K562 (cell line): ENCODE measurements at regions not wholly inside any gene's neighbourhood (a gene's known extent, or its start where the extent isn't known, plus 50 kb on each side); places are given as distances from the start of the nearest gene placed in this dataset.

Source experiments
- ATAC-seq: fragments of 200-7000 bp; cut with Tn5 transposase; 3 replicates; pipeline ENCODE4 v1.9.1; 2020; ENCODE audit warnings: moderate library complexity
- BruUV-seq: library from RNA; stranded (reverse); fragments of 400-500 nt; replicated peaks from 2 replicates; lab custom pipeline; 2021; lab: Mats Ljungman, UMichigan
- CTCF ChIA-PET: fragments of 300-600 bp; formaldehyde crosslinking; extraction: SDS; loops from one replicate; lab custom pipeline; 2021; ENCODE audit warnings: low intra/inter-chr PET ratio; lab: Yijun Ruan, JAX
- POLR2A ChIA-PET: fragments of 300-600, 350-650 bp; sonication (Branson Sonifier 250); formaldehyde crosslinking; extraction: SDS; loops from one replicate; lab custom pipeline; 2021; ENCODE audit warnings: antibody characterized with exemption, inconsistent platforms; lab: Yijun Ruan, JAX
- DNase-seq, 4 experiments: peaks; one replicate each; pipeline versions ENCODE4 v3.0.0 to v3.0.0-alpha.2; 2011 to 2018; ENCODE audit warnings: low spot score in 3 of 4, mixed read lengths in 3 of 4; ENCODE audit errors: extremely low read depth in 1 of 4
- FAIRE-seq: peaks from 2 replicates; lab custom pipeline; 2011; peaks lifted over from hg19 to GRCh38; lab: Jason Lieb, UNC
- H2AFZ ChIP-seq: 2 replicates; pipeline ENCODE4 v1.6.0; 2011; ENCODE audit warnings: low read depth, low read length, control low read depth, inconsistent platforms
- H3K27ac ChIP-seq: fragments of 200-600 bp; 3 replicates; pipeline ENCODE4 v1.8.0; 2011; ENCODE audit warnings: low read depth, mild to moderate bottlenecking, control low read depth, inconsistent platforms, low read length, moderate library complexity, mixed read lengths; ENCODE audit errors: extremely low read depth
- H3K27me3 ChIP-seq, 2 experiments: fragments of 300-600 bp in 1 of 2; 2 replicates in 1 of 2; 3 replicates in 1 of 2; pipeline versions ENCODE4 v1.6.0 to v1.8.0; 2011; ENCODE audit warnings: inconsistent platforms in 2 of 2, low read length in 2 of 2, mild to moderate bottlenecking in 1 of 2, mixed read lengths in 1 of 2, moderate library complexity in 1 of 2; ENCODE audit not compliant: control insufficient read depth in 2 of 2, insufficient read depth in 2 of 2
- H3K36me3 ChIP-seq: fragments of 300-600 bp; 3 replicates; pipeline ENCODE4 v1.8.0; 2011; ENCODE audit warnings: mild to moderate bottlenecking, low read length, inconsistent platforms; ENCODE audit not compliant: control insufficient read depth, insufficient read depth
- H3K4me1 ChIP-seq, 2 experiments: fragments of 200-600 bp in 1 of 2; replicated peaks in 1 of 2; 2 replicates in 1 of 2; 3 replicates in 1 of 2; pipeline versions ENCODE4 v1.5.1 to v1.8.0; 2011; ENCODE audit warnings: inconsistent platforms in 2 of 2, low read length in 2 of 2, mild to moderate bottlenecking in 1 of 2, mixed read lengths in 1 of 2, moderate library complexity in 1 of 2; ENCODE audit not compliant: control insufficient read depth in 2 of 2, insufficient read depth in 2 of 2
- H3K4me2 ChIP-seq: 2 replicates; pipeline ENCODE4 v1.6.1; 2011; ENCODE audit warnings: low read length, control low read depth, inconsistent platforms, mixed read lengths; ENCODE audit not compliant: insufficient read depth
- H3K4me3 ChIP-seq: fragments of 200-600 bp; sonication (generic), shearing (Covaris generic); 2 replicates; pipeline ENCODE4 v1.5.1; 2016; ENCODE audit warnings: control low read depth, inconsistent platforms
- H3K79me2 ChIP-seq: fragments of 200-600 bp; 3 replicates; pipeline ENCODE4 v1.8.0; 2011; ENCODE audit warnings: low read length, inconsistent platforms; ENCODE audit not compliant: control insufficient read depth, insufficient read depth
- H3K9ac ChIP-seq, 2 experiments: 2 replicates each; pipeline versions ENCODE4 v1.6.0 to v1.6.1; 2011; ENCODE audit warnings: low read depth in 2 of 2, low read length in 2 of 2, control low read depth in 1 of 2, inconsistent platforms in 1 of 2, mild to moderate bottlenecking in 1 of 2, mixed read lengths in 1 of 2; ENCODE audit not compliant: insufficient read depth in 1 of 2
- H3K9me1 ChIP-seq: one replicate; pipeline ENCODE4 v1.6.0; 2011; ENCODE audit warnings: inconsistent platforms, mild to moderate bottlenecking, low read length, moderate library complexity; ENCODE audit not compliant: control insufficient read depth, insufficient read depth
- H3K9me3 ChIP-seq: replicated peaks from 2 replicates; pipeline ENCODE4 v1.5.1; 2011; ENCODE audit warnings: low read depth, low read length, inconsistent platforms; ENCODE audit not compliant: control insufficient read depth, insufficient read depth
- H4K20me1 ChIP-seq: replicated peaks from 2 replicates; pipeline ENCODE4 v1.6.1; 2011; ENCODE audit warnings: low read length, inconsistent platforms, mixed read lengths; ENCODE audit not compliant: control insufficient read depth, insufficient read depth
- FOS ChIP-seq: IDR thresholded peaks from 3 replicates; pipeline ENCODE4 v1.6.1; 2011; ENCODE audit not compliant: insufficient read length; ENCODE audit errors: extremely low read depth
- FOXJ2 ChIP-seq: fragments of 200-800 bp; sonication (Bioruptor generic); IDR thresholded peaks from 2 replicates; pipeline ENCODE4 v1.6.1; 2016; ENCODE audit warnings: missing genetic modification characterization, missing compliant biosample characterization
- SMARCC2 ChIP-seq: fragments of 450-650 bp; IDR thresholded peaks from 2 replicates; pipeline ENCODE4 v1.6.1; 2017; ENCODE audit warnings: antibody characterized with exemption, moderate library complexity, mild to moderate bottlenecking, low read depth
- TRIM25 ChIP-seq: fragments of 450-650 bp; IDR thresholded peaks from 2 replicates; pipeline ENCODE4 v1.7.0; 2016; ENCODE audit warnings: borderline replicate concordance
- ZNF280A ChIP-seq: fragments of 450-650 bp; IDR thresholded peaks from 2 replicates; pipeline ENCODE4 v1.6.1; 2018; ENCODE audit warnings: mild to moderate bottlenecking, low read depth; ENCODE audit not compliant: partially characterized antibody
- WGBS: fragments of 100-300 bp; shearing (Covaris generic); methylation state at CpG from one replicate; pipeline ENCODE4 v1.1.6; 2016; ENCODE audit warnings: low coverage, mixed read lengths; ENCODE audit not compliant: insufficient coverage; ENCODE audit errors: missing lambda C conversion rate; 5-methylcytosine and 5-hydroxymethylcytosine counted together
- in situ Hi-C: fragments of 300-500 bp; cut with MboI; formaldehyde crosslinking; loops from 4 replicates; pipeline ENCODE4 v1.15.0; 2018; ENCODE audit warnings: inconsistent platforms, mixed read lengths
- intact Hi-C: fragments of 100-400 bp; cut with micrococcal nuclease; formaldehyde crosslinking; loops from 2 replicates; pipeline ENCODE4 v1.14.2; 2022

GRCh38 chr5:97629276-97629675 lies 446.2 kb upstream of the RIOK2 start:
- Histone ChIP-seq H3K4me2 (no peak overlapping the region), H3K27me3 (no peaks in the 10 kb centered on the region), H2AFZ (no peak overlapping the region), H3K9me3 (peaks cover 1% of the 10 kb centered on the region; the same call in 1 of the 2 replicates), H3K27ac (no peak overlapping the region), H3K36me3 (no peaks in the 10 kb centered on the region), H3K9ac (no peak overlapping the region), H3K79me2 (no peaks in the 10 kb centered on the region), H3K4me1 (no peaks in the 10 kb centered on the region), H3K4me3 (no peak overlapping the region), H3K9me1 (no peaks in the 10 kb centered on the region), H4K20me1 (no peaks in the 10 kb centered on the region)
- BruUV-seq: no TSS peak
- no peak for DNase-seq
- intact Hi-C loops (no loop called here), in situ Hi-C loops (no loop called here)
- ATAC-seq: no peak
- TF ChIP-seq ZNF280A (no peak), SMARCC2 (no peak), TRIM25 (no peak), FOS (no peak), FOXJ2 (tag) (no peak)
- POLR2A ChIA-PET: no interaction called here
- 0% methylated on average over 4 of the region's 4 CpGs for whole genome bisulfite sequencing
- CTCF ChIA-PET: no interaction called here
- FAIRE-seq: no peak
